HG02759 (cell line): ENCODE measurements at regions not wholly inside any gene's neighbourhood (a gene's known extent, or its start where the extent isn't known, plus 50 kb on each side); places are given as distances from the start of the nearest gene placed in this dataset.

Experiments
- ATAC-seq: cut with Tn5 transposase; IDR thresholded peaks from one replicate; pipeline ENCODE4 v1.9.1; 2021; ENCODE audit warnings: mild to moderate bottlenecking, moderate library complexity; ENCODE audit not compliant: unreplicated experiment

- ATAC-seq: no peak
Measured at GRCh38 chr22:47591709-47592108, 829.3 kb downstream of the TBC1D22A start.

DNA sequence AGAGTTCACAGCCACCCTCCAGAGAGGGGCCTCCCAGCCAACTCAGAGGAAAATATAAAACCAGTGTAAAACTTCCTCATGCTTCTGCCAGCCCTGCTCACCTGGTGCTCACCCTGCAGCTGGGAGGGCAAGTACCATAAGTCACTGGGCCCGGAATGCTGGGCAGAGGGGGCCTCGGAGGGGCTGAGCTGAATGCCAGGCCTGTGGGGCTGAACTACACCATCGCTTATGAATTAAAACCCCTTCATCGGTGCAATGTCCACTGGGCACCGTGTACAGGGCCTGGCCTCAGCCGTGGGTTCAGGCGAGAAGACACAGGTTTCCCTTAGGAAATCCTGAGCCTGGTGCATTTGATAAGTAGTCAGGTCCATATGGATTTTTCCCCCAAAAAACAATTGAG is 828.6 kb downstream of the TBC1D22A start:
- no peak for ATAC-seq

- ATAC-seq: no peak
Measured at GRCh38 chr22:47589271-47590250, 827.1 kb downstream of the TBC1D22A start.

- ATAC-seq: no peak
Measured at GRCh38 chr22:47588578-47588960, 826.1 kb downstream of the TBC1D22A start.

- ATAC-seq: no peak
Measured at GRCh38 chr22:47587861-47588577, 825.6 kb downstream of the TBC1D22A start.

- no peak for ATAC-seq
Measured at GRCh38 chr22:47587361-47587760, 824.9 kb downstream of the TBC1D22A start.

DNA sequence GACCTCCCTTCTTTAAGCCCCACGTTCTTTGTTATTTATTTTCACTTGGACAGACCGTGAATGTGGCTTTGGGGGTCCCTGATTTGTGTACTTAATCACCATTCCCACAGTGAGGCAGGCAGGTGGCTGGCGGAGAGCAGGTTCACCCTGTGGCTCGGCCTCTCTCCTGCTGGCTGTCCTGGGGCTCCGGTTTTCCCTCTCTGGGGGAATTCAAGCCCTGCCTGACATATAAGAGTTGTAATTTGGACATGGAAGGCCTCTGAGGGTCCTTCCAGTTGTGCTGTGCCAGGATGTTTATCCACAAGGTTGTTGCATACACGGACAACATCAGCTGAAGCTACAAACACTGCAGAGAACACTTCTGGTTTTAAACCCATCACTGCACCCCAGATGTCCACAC is 824.5 kb downstream of the TBC1D22A start:
- no peak for ATAC-seq

- no peak for ATAC-seq
Measured at GRCh38 chr22:47586038-47586437, 823.6 kb downstream of the TBC1D22A start.

GRCh38 chr22:47583959-47584562 is 821.6 kb downstream of the TBC1D22A start:
- ATAC-seq: no peak

DNA sequence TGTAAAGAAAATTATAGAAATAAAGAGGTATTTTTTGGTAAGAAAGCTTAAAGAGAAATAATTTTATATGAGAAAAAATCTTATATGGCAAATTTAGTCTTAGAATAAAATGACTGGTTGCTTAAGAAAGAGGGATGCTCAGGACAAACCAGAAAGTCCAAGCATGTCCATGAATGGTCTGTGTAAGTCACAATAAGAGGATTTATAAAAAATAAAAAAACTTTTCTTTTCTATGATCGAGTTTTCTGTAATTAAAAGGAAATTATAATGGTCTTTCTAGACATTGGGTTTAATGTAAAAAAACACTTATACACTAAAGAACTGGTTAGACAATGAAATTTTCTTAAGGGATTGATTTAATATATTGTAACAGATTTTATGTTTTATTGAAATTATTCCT is 819.6 kb downstream of the TBC1D22A start:
- ATAC-seq: no peak

GRCh38 chr22:47580121-47580520 is 817.7 kb downstream of the TBC1D22A start:
- no peak for ATAC-seq

GRCh38 chr22:47576908-47577307 is 814.5 kb downstream of the TBC1D22A start:
- no peak for ATAC-seq

GRCh38 chr22:47575291-47575690 is 812.8 kb downstream of the TBC1D22A start:
- no peak for ATAC-seq

DNA sequence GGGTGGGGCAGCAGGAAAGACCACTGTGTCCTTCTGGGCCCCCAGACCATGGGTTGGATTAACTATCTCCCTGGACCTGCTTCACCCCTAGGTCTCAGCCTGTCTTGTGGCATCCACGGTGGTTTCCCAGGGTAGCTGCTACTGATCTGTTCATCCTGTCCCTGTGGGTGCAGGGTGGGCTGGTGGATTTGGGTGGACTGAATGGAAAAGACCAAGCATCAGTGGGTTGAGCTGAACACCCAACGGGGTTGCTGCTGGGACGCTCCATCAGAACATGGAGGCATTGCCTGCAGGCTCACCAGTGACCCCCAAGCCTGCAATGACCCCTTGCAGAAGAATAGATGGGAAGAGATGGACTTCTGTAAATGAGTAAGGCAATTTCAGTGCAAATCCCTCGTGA is 812.1 kb downstream of the TBC1D22A start:
- ATAC-seq: no peak

DNA sequence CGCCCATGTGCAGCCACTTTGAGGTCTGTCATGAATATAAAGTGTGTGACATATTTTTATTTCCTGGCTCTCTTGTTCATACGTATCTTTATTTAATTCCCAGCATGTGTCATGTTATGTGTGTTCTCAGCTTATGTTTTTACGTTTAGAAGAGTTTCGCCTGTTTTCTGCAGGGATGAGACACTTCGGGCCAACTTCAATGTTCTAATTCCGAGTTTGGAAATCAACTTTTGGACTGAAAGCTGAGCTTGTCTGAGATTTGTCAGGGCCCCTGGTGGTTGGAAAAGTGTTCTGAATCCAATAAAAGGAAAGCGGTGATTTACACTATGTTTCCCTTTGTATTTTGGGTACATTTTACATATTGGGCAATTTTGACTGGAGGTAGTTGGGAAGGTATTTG is 810.7 kb downstream of the TBC1D22A start:
- no peak for ATAC-seq

GRCh38 chr22:47572443-47572842 is 810.0 kb downstream of the TBC1D22A start:
- ATAC-seq: no peak

- no peak for ATAC-seq
Measured at GRCh38 chr22:47571616-47572015, 809.2 kb downstream of the TBC1D22A start.

DNA sequence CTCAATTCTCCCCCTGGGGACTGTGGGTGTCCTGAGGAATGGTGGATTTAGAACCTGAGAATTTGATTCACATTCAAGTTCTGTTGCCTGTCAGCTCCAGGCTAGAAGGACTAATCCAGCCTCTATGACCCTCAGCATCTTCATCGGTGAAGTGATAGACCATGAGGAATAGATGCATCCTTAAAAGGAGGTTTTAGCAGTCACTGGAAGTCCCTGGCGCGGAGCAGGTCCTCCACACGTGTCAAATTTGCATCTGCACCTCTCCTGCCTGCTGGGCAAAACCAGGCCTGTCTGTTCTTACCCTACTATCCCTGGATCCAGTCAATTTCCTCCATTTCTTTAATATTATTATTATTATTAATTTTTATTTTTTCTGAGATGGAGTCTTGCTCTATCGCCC is 808.4 kb downstream of the TBC1D22A start:
- no peak for ATAC-seq

- no peak for ATAC-seq
Measured at GRCh38 chr22:47570300-47570685, 807.8 kb downstream of the TBC1D22A start.

DNA sequence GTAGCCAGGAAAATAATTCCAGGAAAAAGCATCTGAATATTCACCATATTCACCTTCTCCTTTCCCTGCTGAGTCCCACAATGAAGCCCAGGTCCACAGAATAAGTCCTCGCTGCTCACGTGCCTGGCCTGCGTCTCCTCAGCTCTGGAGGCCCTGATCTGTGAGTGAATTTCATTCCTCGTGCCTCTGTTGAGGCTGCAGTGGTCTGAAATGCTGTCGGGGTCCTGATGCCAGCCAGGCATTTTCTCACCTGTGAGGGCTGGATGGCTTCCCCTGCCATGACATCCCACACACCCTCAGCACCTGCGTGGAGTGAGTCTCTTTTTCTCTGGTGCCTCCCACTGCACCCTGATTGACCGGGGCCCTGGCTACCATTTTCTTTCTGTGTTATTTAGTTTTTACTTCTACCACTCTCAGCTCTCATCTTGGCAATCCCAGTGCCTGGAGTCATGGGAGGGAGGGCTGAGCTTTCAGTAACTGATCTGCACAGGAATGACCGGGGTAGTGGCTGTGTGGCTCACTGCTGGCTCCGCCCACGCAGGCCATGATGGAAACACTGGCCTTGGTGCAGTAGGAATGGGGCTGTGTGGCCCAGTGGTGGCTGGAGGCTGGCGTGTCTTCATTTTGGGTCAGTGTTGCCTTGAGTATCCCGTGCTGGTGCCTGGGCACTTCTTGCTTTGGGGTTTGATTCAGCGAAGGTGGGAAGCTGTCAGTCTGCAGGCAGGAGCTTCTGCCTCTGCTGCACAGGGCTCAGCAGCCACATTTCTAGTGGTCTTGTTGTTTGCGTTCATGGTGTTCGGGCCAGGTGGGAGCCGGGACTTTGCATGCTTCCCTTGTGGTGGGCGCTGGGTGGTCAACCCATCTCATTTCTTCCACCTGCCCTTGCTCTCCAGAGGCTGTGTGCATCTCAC is 807.2 kb downstream of the TBC1D22A start:
- no peak for ATAC-seq

DNA sequence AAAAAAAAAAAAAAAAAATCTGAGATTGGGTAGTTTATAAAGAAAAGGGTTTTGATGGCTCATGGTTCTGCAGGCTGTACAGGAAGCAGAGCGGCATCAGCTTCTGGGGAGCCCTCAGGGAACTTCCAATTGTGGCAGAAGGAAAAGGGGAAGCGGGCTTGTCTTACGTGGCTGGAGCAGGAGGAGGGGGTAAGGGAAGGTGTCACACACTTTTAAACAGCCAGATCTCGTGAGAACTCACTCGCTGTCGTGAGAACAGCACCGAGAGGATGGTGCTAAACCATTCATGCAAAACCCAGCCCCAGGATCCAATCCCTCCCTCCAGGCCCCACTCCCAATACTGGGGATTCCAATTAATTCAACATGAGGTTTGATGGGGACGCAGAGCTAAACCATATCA is 806.2 kb downstream of the TBC1D22A start:
- ATAC-seq: no peak
